H1 (cell line): ENCODE measurements at regions not wholly inside any gene's neighbourhood (a gene's known extent, or its start where the extent isn't known, plus 50 kb on each side); places are given as distances from the start of the nearest gene placed in this dataset.

Experiments
- CTCF ChIA-PET: fragments of 300-600 bp; sonication (Branson Sonifier 250); formaldehyde crosslinking; loops from one replicate; lab custom pipeline; 2021; ENCODE audit not compliant: partially characterized antibody; lab: Charles Lee
- POLR2A ChIA-PET: fragments of 300-600 bp; sonication (Branson Sonifier 250); formaldehyde crosslinking; loops from one replicate; lab custom pipeline; 2021; ENCODE audit warnings: inconsistent platforms; ENCODE audit not compliant: partially characterized antibody; lab: Charles Lee
- DNase-seq, 2 experiments: peaks; one replicate each; pipeline versions ENCODE4 v3.0.0 to v3.0.0-alpha.2; 2010 to 2022; ENCODE audit warnings: low spot score in 2 of 2, low read depth in 1 of 2, mixed read lengths in 1 of 2
- FAIRE-seq: peaks from 2 replicates; lab custom pipeline; 2011; peaks lifted over from hg19 to GRCh38; lab: Jason Lieb, UNC
- H2AFZ ChIP-seq: 2 replicates; pipeline ENCODE4 v1.8.1; 2012; ENCODE audit warnings: low read length, inconsistent platforms
- H2AK5ac ChIP-seq: 2 replicates; pipeline ENCODE4 v1.6.1; 2013; ENCODE audit warnings: low read depth, low read length
- H2BK120ac ChIP-seq: replicated peaks from 2 replicates; pipeline ENCODE3; 2013; ENCODE audit warnings: low read depth, low read length, inconsistent platforms
- H2BK12ac ChIP-seq: 2 replicates; pipeline ENCODE4 v1.6.1; 2013; ENCODE audit warnings: low read depth, low read length
- H2BK15ac ChIP-seq: 2 replicates; pipeline ENCODE4 v1.6.1; 2013; ENCODE audit warnings: low read length
- H2BK20ac ChIP-seq: 2 replicates; pipeline ENCODE4 v1.6.1; 2013; ENCODE audit warnings: low read length
- H2BK5ac ChIP-seq: 2 replicates; pipeline ENCODE4 v1.6.1; 2013; ENCODE audit warnings: low read depth, low read length
- H3K14ac ChIP-seq: 2 replicates; pipeline ENCODE4 v1.6.1; 2013; ENCODE audit warnings: inconsistent platforms; ENCODE audit not compliant: insufficient read length
- H3K18ac ChIP-seq: 2 replicates; pipeline ENCODE4 v1.6.1; 2013; ENCODE audit warnings: low read length; ENCODE audit errors: extremely low read depth
- H3K23ac ChIP-seq: 2 replicates; pipeline ENCODE4 v1.6.1; 2013; ENCODE audit warnings: inconsistent platforms; ENCODE audit not compliant: insufficient read length
- H3K23me2 ChIP-seq: 2 replicates; pipeline ENCODE4 v1.6.1; 2013; ENCODE audit warnings: low read depth, low read length
- H3K27ac ChIP-seq: 2 replicates; pipeline ENCODE4 v1.6.1; 2011; ENCODE audit warnings: low read depth, low read length, inconsistent platforms
- H3K27me3 ChIP-seq, 4 experiments: replicated peaks in 1 of 4; 1 replicate in 1 of 4; 2 replicates in 3 of 4; pipeline versions ENCODE4 v1.6.1 to v1.8.1; 2011 to 2013; ENCODE audit warnings: low read length in 3 of 4, mild to moderate bottlenecking in 3 of 4, inconsistent platforms in 2 of 4, mixed read lengths in 2 of 4, moderate library complexity in 1 of 4; ENCODE audit not compliant: control insufficient read depth in 3 of 4, insufficient read depth in 3 of 4; ENCODE audit errors: extremely low read depth in 1 of 4
- H3K36me3 ChIP-seq, 4 experiments: 2 replicates each; pipeline versions ENCODE4 v1.6.1 to v1.8.1; 2011 to 2013; ENCODE audit warnings: mild to moderate bottlenecking in 4 of 4, low read length in 3 of 4, moderate library complexity in 2 of 4, control low read depth in 1 of 4, inconsistent platforms in 1 of 4; ENCODE audit not compliant: insufficient read depth in 4 of 4, control insufficient read depth in 2 of 4
- H3K4ac ChIP-seq: replicated peaks from 2 replicates; pipeline ENCODE3; 2013; ENCODE audit warnings: low read length, low read depth, mixed read lengths, inconsistent platforms; ENCODE audit not compliant: insufficient read length
- H3K4me1 ChIP-seq, 4 experiments: replicated peaks in 1 of 4; 1 replicate in 1 of 4; 2 replicates in 3 of 4; pipeline versions ENCODE4 v1.6.1 to v1.8.1; 2011 to 2013; ENCODE audit warnings: low read length in 3 of 4, inconsistent platforms in 2 of 4, mixed read lengths in 1 of 4; ENCODE audit not compliant: insufficient read depth in 4 of 4, control insufficient read depth in 3 of 4
- H3K4me2 ChIP-seq, 2 experiments: 2 replicates each; pipeline versions ENCODE4 v1.6.1 to v1.8.1; 2011 to 2013; ENCODE audit warnings: low read depth in 2 of 2, low read length in 2 of 2, control low read depth in 1 of 2, inconsistent platforms in 1 of 2, mild to moderate bottlenecking in 1 of 2; ENCODE audit not compliant: insufficient read depth in 1 of 2
- H3K4me3 ChIP-seq, 4 experiments: fragments of 200-600, 300-600 bp in 1 of 4; sonication (generic), shearing (Covaris generic), sonication (Bioruptor Twin) in 1 of 4; 2 replicates each; pipeline versions ENCODE4 v1.5.1 to v1.8.1; 2011 to 2016; ENCODE audit warnings: low read length in 4 of 4, low read depth in 3 of 4, control low read depth in 2 of 4, inconsistent platforms in 2 of 4, mild to moderate bottlenecking in 2 of 4, mixed read lengths in 1 of 4, moderate library complexity in 1 of 4; ENCODE audit not compliant: insufficient read depth in 2 of 4; ENCODE audit errors: extremely low read depth in 1 of 4
- H3K56ac ChIP-seq: replicated peaks from 2 replicates; pipeline ENCODE3; 2013; ENCODE audit warnings: low read depth, mild to moderate bottlenecking, mixed read lengths, low read length, inconsistent platforms; ENCODE audit not compliant: insufficient read length
- H3K79me1 ChIP-seq: 2 replicates; pipeline ENCODE4 v1.6.1; 2013; ENCODE audit warnings: low read depth, low read length, control low read depth
- H3K79me2 ChIP-seq, 2 experiments: 2 replicates each; pipeline versions ENCODE4 v1.6.1 to v1.8.1; 2012 to 2013; ENCODE audit warnings: low read length in 2 of 2, mild to moderate bottlenecking in 2 of 2, inconsistent platforms in 1 of 2; ENCODE audit not compliant: insufficient read depth in 2 of 2, control insufficient read depth in 1 of 2
- H3K9ac ChIP-seq, 4 experiments: replicated peaks in 1 of 4; 1 replicate in 1 of 4; 2 replicates in 3 of 4; pipeline versions ENCODE4 v1.6.1 to v1.8.1; 2011 to 2013; ENCODE audit warnings: low read depth in 3 of 4, low read length in 3 of 4, control low read depth in 2 of 4, mild to moderate bottlenecking in 2 of 4, moderate library complexity in 2 of 4, inconsistent platforms in 1 of 4; ENCODE audit errors: extremely low read depth in 1 of 4
- H3K9me3 ChIP-seq, 2 experiments: 2 replicates each; pipeline versions ENCODE4 v1.6.1 to v1.8.1; 2012 to 2013; ENCODE audit warnings: mild to moderate bottlenecking in 2 of 2, moderate library complexity in 2 of 2, control low read depth in 1 of 2, inconsistent platforms in 1 of 2, low read depth in 1 of 2, low read length in 1 of 2, mixed read lengths in 1 of 2; ENCODE audit not compliant: insufficient read depth in 2 of 2
- H4K20me1 ChIP-seq, 2 experiments: replicated peaks in 1 of 2; 2 replicates each; pipeline versions ENCODE3 to v1.8.1; 2011 to 2013; ENCODE audit warnings: inconsistent platforms in 2 of 2, low read length in 2 of 2, mild to moderate bottlenecking in 1 of 2; ENCODE audit not compliant: insufficient read depth in 2 of 2, control insufficient read depth in 1 of 2
- H4K5ac ChIP-seq: 2 replicates; pipeline ENCODE4 v1.6.1; 2013; ENCODE audit warnings: low read length, low read depth, mixed read lengths, inconsistent platforms; ENCODE audit not compliant: insufficient read length
- H4K8ac ChIP-seq: 2 replicates; pipeline ENCODE4 v1.8.0; 2013; ENCODE audit warnings: mild to moderate bottlenecking, moderate library complexity, low read length, inconsistent platforms; ENCODE audit not compliant: insufficient read depth; ENCODE audit errors: extremely low read depth
- H4K91ac ChIP-seq: replicated peaks from 2 replicates; pipeline ENCODE3; 2013; ENCODE audit warnings: low read length, mixed read lengths, inconsistent platforms; ENCODE audit not compliant: insufficient read length
- BACH1 ChIP-seq: IDR thresholded peaks from 2 replicates; pipeline ENCODE4 v1.6.1; 2012; ENCODE audit warnings: low read length, improper control_type of control experiment
- CREB1 ChIP-seq: IDR thresholded peaks from 2 replicates; pipeline ENCODE4 v1.6.1; 2012; ENCODE audit warnings: inconsistent platforms
- KDM5A ChIP-seq: fragments of 200-600 bp; IDR thresholded peaks from 2 replicates; pipeline ENCODE4 v1.7.1; 2012; ENCODE audit warnings: mild to moderate bottlenecking, low read length, inconsistent platforms, mixed read lengths
- POU5F1 ChIP-seq: IDR thresholded peaks from 2 replicates; pipeline ENCODE4 v1.6.1; 2011; ENCODE audit warnings: low read depth, mild to moderate bottlenecking, low read length, moderate library complexity
- WGBS, 2 experiments: shearing (Covaris generic) in 1 of 2; methylation state at CpG; one replicate each; pipeline versions ENCODE4 v1.1.6 to v1.1.7; 2013 to 2015; ENCODE audit warnings: low lambda C conversion rate in 2 of 2, mixed read lengths in 2 of 2, inconsistent platforms in 1 of 2, low coverage in 1 of 2, missing lambda C conversion rate in 1 of 2; ENCODE audit not compliant: insufficient replicate concordance in 2 of 2, insufficient coverage in 1 of 2, insufficient read length in 1 of 2; ENCODE audit errors: extremely low coverage in 1 of 2, missing lambda C conversion rate in 1 of 2; 5-methylcytosine and 5-hydroxymethylcytosine counted together
- TF ChIP-seq, protein P1 (sequence below): IDR thresholded peaks from 2 replicates; pipeline ENCODE4 v1.6.1; 2012; ENCODE audit warnings: low read length, inconsistent platforms

DNA sequence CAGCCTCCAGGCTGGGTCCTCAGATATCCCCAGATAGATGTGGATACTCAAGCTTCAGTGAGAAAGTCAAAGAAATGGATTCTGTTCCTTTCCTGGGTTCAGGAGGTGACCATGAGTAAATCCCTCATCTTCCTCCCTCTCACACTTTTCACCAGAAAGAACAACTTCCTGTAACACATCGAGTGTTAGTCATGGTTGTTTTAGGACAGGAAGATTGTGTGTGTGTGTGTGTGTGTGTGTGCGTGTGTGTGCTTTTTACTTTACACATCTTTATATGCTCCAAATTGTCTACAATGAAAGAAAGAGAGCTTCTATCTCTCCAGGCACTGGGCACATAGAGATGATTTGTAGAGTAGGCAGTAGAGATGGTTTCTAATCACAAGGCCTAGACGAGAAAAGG, 139.9 kb downstream of the TBXT start:
- CTCF ChIA-PET, result interaction anchor here (0.8 to 1.7 kb wide), 3 partner anchors 28 to 49 kb away, joined by 3 to 6 read pairs (median 3); no protein-coding TSS in a partner anchor
- Histone ChIP-seq H4K8ac (no peak overlapping the region), H3K79me1 (no peaks in the 10 kb centered on the region), H3K9ac (no peak overlapping the region), H3K79me2 (no peaks in the 10 kb centered on the region), H2BK12ac (no peak overlapping the region), H3K36me3 (no peaks in the 10 kb centered on the region), H3K23ac (no peak overlapping the region), H3K27me3 (no peaks in the 10 kb centered on the region), H3K18ac (no peak overlapping the region), H3K4me1 (peaks cover 0 to 3% (median under 1%) of the 10 kb centered on the region in 4 experiments; a peak in 6 of 7 replicates), H3K9me3 (no peaks in the 10 kb centered on the region; a peak in 1 of 4 replicates), H2BK20ac (no peak overlapping the region), H3K23me2 (no peaks in the 10 kb centered on the region; the same call in 1 of the 2 replicates), H3K27ac (no peak overlapping the region), H2BK15ac (no peak overlapping the region), H2AFZ (no peak overlapping the region), H2BK5ac (no peak overlapping the region), H3K4me2 (no peak overlapping the region)
- FAIRE-seq (no peak), DNase-seq (no peak)
- WGBS, 2 experiments, result 88% methylated on average over 3 of the region's 3 CpGs; no CpG with 5 or more reads in 1 of the 2 experiments
- TF ChIP-seq KDM5A (no peak), CREB1 (no peak), BACH1 (no peak), POU5F1 (no peak)
- TF ChIP-seq, protein P1, sequence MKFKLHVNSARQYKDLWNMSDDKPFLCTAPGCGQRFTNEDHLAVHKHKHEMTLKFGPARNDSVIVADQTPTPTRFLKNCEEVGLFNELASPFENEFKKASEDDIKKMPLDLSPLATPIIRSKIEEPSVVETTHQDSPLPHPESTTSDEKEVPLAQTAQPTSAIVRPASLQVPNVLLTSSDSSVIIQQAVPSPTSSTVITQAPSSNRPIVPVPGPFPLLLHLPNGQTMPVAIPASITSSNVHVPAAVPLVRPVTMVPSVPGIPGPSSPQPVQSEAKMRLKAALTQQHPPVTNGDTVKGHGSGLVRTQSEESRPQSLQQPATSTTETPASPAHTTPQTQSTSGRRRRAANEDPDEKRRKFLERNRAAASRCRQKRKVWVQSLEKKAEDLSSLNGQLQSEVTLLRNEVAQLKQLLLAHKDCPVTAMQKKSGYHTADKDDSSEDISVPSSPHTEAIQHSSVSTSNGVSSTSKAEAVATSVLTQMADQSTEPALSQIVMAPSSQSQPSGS, result no peak
- TF ChIP-seq, all 59 proteins: peak for 0
- no peak overlapping the region for H3K4me3 ChIP-seq
- no peak overlapping the region for H2AK5ac ChIP-seq
- no peak overlapping the region for H4K91ac ChIP-seq
- no peak overlapping the region for H2BK120ac ChIP-seq
- no peak overlapping the region for H4K5ac ChIP-seq
- no peaks in the 10 kb centered on the region for H4K20me1 ChIP-seq
- H3K4ac ChIP-seq, result no peak overlapping the region
- no peak overlapping the region for H3K14ac ChIP-seq
- POLR2A ChIA-PET, result no interaction called here
- no peak overlapping the region for H3K56ac ChIP-seq
